Fibroblast of villous mesenchyme (primary cell): ENCODE measurements at regions not wholly inside any gene's neighbourhood (a gene's known extent, or its start where the extent isn't known, plus 50 kb on each side); places are given as distances from the start of the nearest gene placed in this dataset. TPM values are rescaled to one million over a fixed set of nuclear protein-coding genes. Genes with fewer than 3 reads are reported as not detected.
"Not testable (repeated sequence)": the region's sequence is repeated elsewhere in the genome, so short reads cannot be mapped to it uniquely, and the experiment has no call there.

Experiments
- DNase-seq: peaks from one replicate; pipeline ENCODE4 v3.0.0-alpha.2; 2010; ENCODE audit warnings: low read depth
- H3K4me3 ChIP-seq: 2 replicates; pipeline ENCODE4 v1.5.1; 2011; ENCODE audit warnings: low read depth, mild to moderate bottlenecking, low read length
- small RNA-seq: library from RNA; depleted of rRNA; stranded (forward); fragments of <200 nt; gene quantifications from one replicate; pipeline ENCODE3, GENCODE V24; 2012
- TF ChIP-seq, protein P1 (sequence below): IDR thresholded peaks from 2 replicates; pipeline ENCODE4 v1.5.1; 2012; ENCODE audit warnings: low read depth, mild to moderate bottlenecking, low read length; ENCODE audit not compliant: insufficient read depth

GRCh38 chr3:102374863-102375634, 59.8 kb upstream of the ZPLD1 start:
- H3K4me3 ChIP-seq = no peak overlapping the region
- TF ChIP-seq, protein P1, sequence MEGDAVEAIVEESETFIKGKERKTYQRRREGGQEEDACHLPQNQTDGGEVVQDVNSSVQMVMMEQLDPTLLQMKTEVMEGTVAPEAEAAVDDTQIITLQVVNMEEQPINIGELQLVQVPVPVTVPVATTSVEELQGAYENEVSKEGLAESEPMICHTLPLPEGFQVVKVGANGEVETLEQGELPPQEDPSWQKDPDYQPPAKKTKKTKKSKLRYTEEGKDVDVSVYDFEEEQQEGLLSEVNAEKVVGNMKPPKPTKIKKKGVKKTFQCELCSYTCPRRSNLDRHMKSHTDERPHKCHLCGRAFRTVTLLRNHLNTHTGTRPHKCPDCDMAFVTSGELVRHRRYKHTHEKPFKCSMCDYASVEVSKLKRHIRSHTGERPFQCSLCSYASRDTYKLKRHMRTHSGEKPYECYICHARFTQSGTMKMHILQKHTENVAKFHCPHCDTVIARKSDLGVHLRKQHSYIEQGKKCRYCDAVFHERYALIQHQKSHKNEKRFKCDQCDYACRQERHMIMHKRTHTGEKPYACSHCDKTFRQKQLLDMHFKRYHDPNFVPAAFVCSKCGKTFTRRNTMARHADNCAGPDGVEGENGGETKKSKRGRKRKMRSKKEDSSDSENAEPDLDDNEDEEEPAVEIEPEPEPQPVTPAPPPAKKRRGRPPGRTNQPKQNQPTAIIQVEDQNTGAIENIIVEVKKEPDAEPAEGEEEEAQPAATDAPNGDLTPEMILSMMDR = no peak
- no peak for DNase-seq

DNA sequence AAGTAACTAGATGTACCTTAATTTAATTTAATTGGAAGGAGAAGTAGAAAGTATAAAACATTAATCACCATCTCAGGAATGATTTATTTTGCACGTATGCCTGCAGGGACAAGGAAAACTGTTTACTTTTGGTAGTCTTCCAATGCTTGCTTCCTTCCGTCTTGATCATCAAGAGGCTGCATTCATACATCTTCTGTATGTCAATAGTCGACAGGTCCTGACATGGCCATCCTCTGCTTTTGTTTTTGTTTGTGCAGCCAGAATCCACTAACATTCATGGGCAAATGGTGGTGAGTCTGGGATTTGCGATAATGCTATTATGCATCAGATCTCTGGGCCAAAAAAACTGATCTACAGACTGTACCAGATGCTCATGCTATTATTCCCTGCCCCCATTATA, 56.6 kb upstream of the ZPLD1 start:
- no peak overlapping the region for H3K4me3 ChIP-seq
- no peak for DNase-seq
- TF ChIP-seq, protein P1 = no peak

GRCh38 chr3:102382201-102382600, 52.6 kb upstream of the ZPLD1 start:
- not testable (repeated sequence) for DNase-seq, H3K4me3 ChIP-seq

Small RNA genes in the stretch of these regions (small RNA-seq; reads per million reads assigned to genes)
- not detected for gene AC106712.1
- gene RF00019 = not detected
